ENCODE measurements at regions not wholly inside any gene's neighbourhood (a gene's known extent, or its start where the extent isn't known, plus 50 kb on each side); places are given as distances from the start of the nearest gene placed in this dataset.

DNA sequence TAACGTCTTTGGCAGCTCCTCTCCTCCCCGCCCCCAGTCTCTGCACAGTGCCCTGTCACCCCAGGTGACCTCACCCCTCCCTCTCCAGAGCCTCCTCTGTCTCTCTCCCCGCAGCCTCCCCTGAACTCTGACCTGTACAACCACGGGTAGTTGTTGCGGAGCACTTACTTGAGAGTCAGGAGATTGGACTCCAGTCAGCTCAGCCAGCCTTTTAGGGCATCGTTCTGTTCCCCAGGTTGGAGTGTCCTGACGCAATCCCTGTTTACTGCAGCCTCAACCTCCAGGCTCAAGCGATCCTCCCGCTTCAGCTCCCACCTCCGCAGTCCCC lies 177.7 kb downstream of the UACA start:
- TF ChIP-seq TCF12 (IDR thresholded peaks at IDR 0.05; ENCODE audit: low read depth, low read length): no peak
- TF ChIP-seq, protein P1, sequence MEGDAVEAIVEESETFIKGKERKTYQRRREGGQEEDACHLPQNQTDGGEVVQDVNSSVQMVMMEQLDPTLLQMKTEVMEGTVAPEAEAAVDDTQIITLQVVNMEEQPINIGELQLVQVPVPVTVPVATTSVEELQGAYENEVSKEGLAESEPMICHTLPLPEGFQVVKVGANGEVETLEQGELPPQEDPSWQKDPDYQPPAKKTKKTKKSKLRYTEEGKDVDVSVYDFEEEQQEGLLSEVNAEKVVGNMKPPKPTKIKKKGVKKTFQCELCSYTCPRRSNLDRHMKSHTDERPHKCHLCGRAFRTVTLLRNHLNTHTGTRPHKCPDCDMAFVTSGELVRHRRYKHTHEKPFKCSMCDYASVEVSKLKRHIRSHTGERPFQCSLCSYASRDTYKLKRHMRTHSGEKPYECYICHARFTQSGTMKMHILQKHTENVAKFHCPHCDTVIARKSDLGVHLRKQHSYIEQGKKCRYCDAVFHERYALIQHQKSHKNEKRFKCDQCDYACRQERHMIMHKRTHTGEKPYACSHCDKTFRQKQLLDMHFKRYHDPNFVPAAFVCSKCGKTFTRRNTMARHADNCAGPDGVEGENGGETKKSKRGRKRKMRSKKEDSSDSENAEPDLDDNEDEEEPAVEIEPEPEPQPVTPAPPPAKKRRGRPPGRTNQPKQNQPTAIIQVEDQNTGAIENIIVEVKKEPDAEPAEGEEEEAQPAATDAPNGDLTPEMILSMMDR (IDR thresholded peaks at IDR 0.05 in 2 of 3, conservative IDR thresholded peaks at IDR 0.05 in 1 of 3; ENCODE audit: control insufficient read depth in 2 of 3, extremely low read depth in 1 of 3, insufficient read depth in 1 of 3, low read depth in 3 of 3, low read length in 3 of 3): no peak
- TF ChIP-seq CHD1 (IDR thresholded peaks at IDR 0.05; ENCODE audit: low read depth, low read length): no peak
- TF ChIP-seq EZH2 (IDR thresholded peaks at IDR 0.05; ENCODE audit: borderline replicate concordance, control insufficient read depth, low read depth, low read length): no peak
- no peak for TF ChIP-seq ZNF622 (IDR thresholded peaks at IDR 0.05)
- TF ChIP-seq, protein P2, sequence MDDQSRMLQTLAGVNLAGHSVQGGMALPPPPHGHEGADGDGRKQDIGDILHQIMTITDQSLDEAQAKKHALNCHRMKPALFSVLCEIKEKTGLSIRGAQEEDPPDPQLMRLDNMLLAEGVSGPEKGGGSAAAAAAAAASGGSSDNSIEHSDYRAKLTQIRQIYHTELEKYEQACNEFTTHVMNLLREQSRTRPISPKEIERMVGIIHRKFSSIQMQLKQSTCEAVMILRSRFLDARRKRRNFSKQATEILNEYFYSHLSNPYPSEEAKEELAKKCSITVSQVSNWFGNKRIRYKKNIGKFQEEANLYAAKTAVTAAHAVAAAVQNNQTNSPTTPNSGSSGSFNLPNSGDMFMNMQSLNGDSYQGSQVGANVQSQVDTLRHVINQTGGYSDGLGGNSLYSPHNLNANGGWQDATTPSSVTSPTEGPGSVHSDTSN (IDR thresholded peaks at IDR 0.05; ENCODE audit: insufficient replicate concordance, low read depth, low read length): no peak
- TF ChIP-seq, protein P3, sequence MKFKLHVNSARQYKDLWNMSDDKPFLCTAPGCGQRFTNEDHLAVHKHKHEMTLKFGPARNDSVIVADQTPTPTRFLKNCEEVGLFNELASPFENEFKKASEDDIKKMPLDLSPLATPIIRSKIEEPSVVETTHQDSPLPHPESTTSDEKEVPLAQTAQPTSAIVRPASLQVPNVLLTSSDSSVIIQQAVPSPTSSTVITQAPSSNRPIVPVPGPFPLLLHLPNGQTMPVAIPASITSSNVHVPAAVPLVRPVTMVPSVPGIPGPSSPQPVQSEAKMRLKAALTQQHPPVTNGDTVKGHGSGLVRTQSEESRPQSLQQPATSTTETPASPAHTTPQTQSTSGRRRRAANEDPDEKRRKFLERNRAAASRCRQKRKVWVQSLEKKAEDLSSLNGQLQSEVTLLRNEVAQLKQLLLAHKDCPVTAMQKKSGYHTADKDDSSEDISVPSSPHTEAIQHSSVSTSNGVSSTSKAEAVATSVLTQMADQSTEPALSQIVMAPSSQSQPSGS (IDR thresholded peaks at IDR 0.05; ENCODE audit: low read length): no peak
- TF ChIP-seq RCOR1 (conservative IDR thresholded peaks at IDR 0.05; ENCODE audit: low read depth, low read length): no peak
- TF ChIP-seq POLR2AphosphoS5 (IDR thresholded peaks at IDR 0.05; ENCODE audit: low read length): no peak
- TF ChIP-seq STAT1 (conservative IDR thresholded peaks at IDR 0.05): no peak
- TF ChIP-seq HDAC2 (IDR thresholded peaks at IDR 0.05): no peak
